Mucosa of rectum (tissue), 2 donors: ENCODE measurements at regions not wholly inside any gene's neighbourhood (a gene's known extent, or its start where the extent isn't known, plus 50 kb on each side); places are given as distances from the start of the nearest gene placed in this dataset.
"Not testable (repeated sequence)": the region's sequence is repeated elsewhere in the genome, so short reads cannot be mapped to it uniquely, and the experiment has no call there.

Experiments
- H3K27ac ChIP-seq, 2 donors: one replicate each; pipeline ENCODE4 v1.7.0; 2013; ENCODE audit warnings: inconsistent platforms in 2 of 2, low read depth in 2 of 2, low read length in 2 of 2
- H3K27me3 ChIP-seq, 2 donors: one replicate each; pipeline ENCODE4 v1.7.0; 2013; ENCODE audit warnings: low read length in 2 of 2; ENCODE audit not compliant: control insufficient read depth in 2 of 2, insufficient read depth in 2 of 2
- H3K36me3 ChIP-seq, 2 donors: one replicate each; pipeline ENCODE4 v1.7.0; 2013; ENCODE audit warnings: low read length in 2 of 2; ENCODE audit not compliant: control insufficient read depth in 2 of 2, insufficient read depth in 2 of 2
- H3K4me1 ChIP-seq, 2 donors: one replicate each; pipeline ENCODE4 v1.7.0; 2013; ENCODE audit warnings: low read length in 2 of 2, mild to moderate bottlenecking in 1 of 2; ENCODE audit not compliant: control insufficient read depth in 2 of 2, insufficient read depth in 2 of 2
- H3K4me3 ChIP-seq, 2 donors: one replicate each; pipeline ENCODE4 v1.7.0; 2013; ENCODE audit warnings: low read length in 2 of 2
- H3K9ac ChIP-seq, 2 donors: one replicate each; pipeline ENCODE4 v1.7.0; 2013; ENCODE audit warnings: low read length in 2 of 2, low read depth in 1 of 2, mild to moderate bottlenecking in 1 of 2
- H3K9me3 ChIP-seq, 2 donors: one replicate each; pipeline ENCODE4 v1.7.0; 2013; ENCODE audit warnings: low read length in 2 of 2; ENCODE audit not compliant: control insufficient read depth in 2 of 2
- donor health status: healthy.
- donor health status: Normal muscosa, but diverticular disease.

GRCh38 chr18:71077451-71077850 is 788.6 kb downstream of the SOCS6 start:
- Histone ChIP-seq H3K9me3 (no peaks in the 10 kb centered on the region), H3K27ac (no peak overlapping the region), H3K9ac (no peak overlapping the region), H3K4me1 (no peaks in the 10 kb centered on the region), H3K4me3 (no peak overlapping the region), H3K27me3 (no peaks in the 10 kb centered on the region), H3K36me3 (no peaks in the 10 kb centered on the region)

GRCh38 chr18:71075147-71075546 is 786.3 kb downstream of the SOCS6 start:
- Histone ChIP-seq H3K4me1 (no peaks in the 10 kb centered on the region), H3K27ac (no peak overlapping the region), H3K9me3 (no peaks in the 10 kb centered on the region), H3K27me3 (no peaks in the 10 kb centered on the region), H3K4me3 (no peak overlapping the region), H3K9ac (no peak overlapping the region), H3K36me3 (no peaks in the 10 kb centered on the region)

- no peaks in the 10 kb centered on the region for H3K4me1 ChIP-seq
- no peaks in the 10 kb centered on the region for H3K36me3 ChIP-seq
- no peak overlapping the region for H3K9ac ChIP-seq
- no peak overlapping the region for H3K27ac ChIP-seq
- no peaks in the 10 kb centered on the region for H3K27me3 ChIP-seq
- no peaks in the 10 kb centered on the region for H3K9me3 ChIP-seq
- no peak overlapping the region for H3K4me3 ChIP-seq
Observed at GRCh38 chr18:71068338-71068737, 779.5 kb downstream of the SOCS6 start.

- H3K36me3 ChIP-seq, result no peaks in the 10 kb centered on the region
- no peak overlapping the region for H3K9ac ChIP-seq
- no peaks in the 10 kb centered on the region for H3K4me1 ChIP-seq
- no peaks in the 10 kb centered on the region for H3K27me3 ChIP-seq
- no peak overlapping the region for H3K27ac ChIP-seq
- H3K9me3 ChIP-seq, result no peaks in the 10 kb centered on the region
- H3K4me3 ChIP-seq, result no peak overlapping the region
Observed at GRCh38 chr18:71049893-71050292, 761.0 kb downstream of the SOCS6 start.

- Histone ChIP-seq H3K4me1 (no peaks in the 10 kb centered on the region), H3K27me3 (no peaks in the 10 kb centered on the region), H3K27ac (no peak overlapping the region), H3K9ac (no peak overlapping the region), H3K36me3 (no peaks in the 10 kb centered on the region), H3K4me3 (no peak overlapping the region), H3K9me3 (no peaks in the 10 kb centered on the region)
Observed at GRCh38 chr18:71047882-71048281, 759.0 kb downstream of the SOCS6 start.

- H3K36me3 ChIP-seq, result no peaks in the 10 kb centered on the region
- H3K4me3 ChIP-seq, result no peak overlapping the region
- no peaks in the 10 kb centered on the region for H3K9me3 ChIP-seq
- no peak overlapping the region for H3K9ac ChIP-seq
- no peaks in the 10 kb centered on the region for H3K27me3 ChIP-seq
- no peaks in the 10 kb centered on the region for H3K4me1 ChIP-seq
- H3K27ac ChIP-seq, result no peak overlapping the region
Observed at GRCh38 chr18:71045331-71046065, 756.7 kb downstream of the SOCS6 start.

- Histone ChIP-seq H3K9me3 (no peaks in the 10 kb centered on the region), H3K27ac (no peak overlapping the region), H3K36me3 (no peaks in the 10 kb centered on the region), H3K9ac (no peak overlapping the region), H3K27me3 (no peaks in the 10 kb centered on the region), H3K4me1 (no peaks in the 10 kb centered on the region), H3K4me3 (no peak overlapping the region)
Observed at GRCh38 chr18:71040161-71040560, 751.3 kb downstream of the SOCS6 start.

- no peaks in the 10 kb centered on the region for H3K9me3 ChIP-seq
- no peak overlapping the region for H3K27ac ChIP-seq
- H3K9ac ChIP-seq, result no peak overlapping the region
- H3K4me1 ChIP-seq, result no peaks in the 10 kb centered on the region
- H3K27me3 ChIP-seq, result no peaks in the 10 kb centered on the region
- H3K4me3 ChIP-seq, result no peak overlapping the region
- no peaks in the 10 kb centered on the region for H3K36me3 ChIP-seq
Observed at GRCh38 chr18:71038196-71038595, 749.4 kb downstream of the SOCS6 start.

- no peak overlapping the region for H3K27ac ChIP-seq
- H3K4me1 ChIP-seq, result no peaks in the 10 kb centered on the region
- no peaks in the 10 kb centered on the region for H3K27me3 ChIP-seq
- H3K36me3 ChIP-seq, result no peaks in the 10 kb centered on the region
- no peaks in the 10 kb centered on the region for H3K9me3 ChIP-seq
- no peak overlapping the region for H3K4me3 ChIP-seq
- no peak overlapping the region for H3K9ac ChIP-seq
Observed at GRCh38 chr18:71036783-71037182, 747.9 kb downstream of the SOCS6 start.

- not testable (repeated sequence) for H3K27ac ChIP-seq, H3K4me1 ChIP-seq, H3K36me3 ChIP-seq, H3K9ac ChIP-seq, H3K27me3 ChIP-seq, H3K4me3 ChIP-seq, H3K9me3 ChIP-seq
Observed at GRCh38 chr18:71031296-71032191, 742.7 kb downstream of the SOCS6 start.
